ENCODE measurements at regions not wholly inside any gene's neighbourhood (a gene's known extent, or its start where the extent isn't known, plus 50 kb on each side); places are given as distances from the start of the nearest gene placed in this dataset.
A peak's percentile ranks its signal among the peaks of the same experiment; 100 is the strongest.

DNA sequence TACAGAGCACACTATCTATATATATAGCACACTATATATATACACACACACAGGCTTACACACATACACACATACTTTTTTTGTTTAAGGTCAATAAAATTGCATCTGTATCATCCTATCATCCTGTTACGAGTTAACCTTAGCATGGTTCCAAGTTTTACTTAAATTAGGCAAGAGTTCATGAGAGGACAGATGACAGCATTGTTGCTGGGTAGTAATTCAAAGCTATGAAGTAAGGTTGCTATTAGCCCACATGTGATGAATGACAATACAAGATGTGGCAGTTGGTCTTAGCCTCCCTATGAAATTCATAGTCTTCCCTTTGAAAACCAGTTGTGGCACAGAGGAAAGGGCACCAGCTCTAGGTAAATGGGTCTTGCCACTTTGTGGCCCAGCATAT, 438.1 kb downstream of the ACTL7B start:
- peaks cover 0 to under 1% (median 0%) of the 10 kb centered on the region in 4 donors for H3K27me3 ChIP-seq (ENCODE audit: control insufficient read depth in 4 of 4, insufficient read depth in 4 of 4, low read length in 3 of 4)
- H3K4me1 ChIP-seq (ENCODE audit: control insufficient read depth in 4 of 4, insufficient read depth in 4 of 4, low read length in 3 of 4): no peaks in the 10 kb centered on the region
- H3K27ac ChIP-seq (ENCODE audit: low read depth in 1 of 2, low read length in 2 of 2): no peak overlapping the region
- H3K36me3 ChIP-seq (ENCODE audit: control insufficient read depth in 4 of 4, insufficient read depth in 3 of 4, low read depth in 1 of 4, low read length in 3 of 4): no peaks in the 10 kb centered on the region
- TF ChIP-seq ATF3 (IDR thresholded peaks at IDR 0.05): no peak
- DNase-seq (ENCODE audit: low spot score): no peak
- 62% methylated on average over 1 of the region's 1 CpG for WGBS
- H3K4me3 ChIP-seq (ENCODE audit: low read depth in 1 of 3, low read length in 3 of 3): no peak overlapping the region
- H3K9me3 ChIP-seq (ENCODE audit: control insufficient read depth in 4 of 4, low read length in 3 of 4): peaks cover 0 to 2% (median 0%) of the 10 kb centered on the region in 4 donors
- H3K9ac ChIP-seq (ENCODE audit: low read depth in 1 of 2, low read length in 2 of 2): no peak overlapping the region

- Histone ChIP-seq H3K4me1 (ENCODE audit: control insufficient read depth in 4 of 4, insufficient read depth in 4 of 4, low read length in 3 of 4) (no peaks in the 10 kb centered on the region), H3K9ac (ENCODE audit: low read depth in 1 of 2, low read length in 2 of 2) (no peak overlapping the region), H3K4me3 (ENCODE audit: low read depth in 1 of 3, low read length in 3 of 3) (no peak overlapping the region), H3K9me3 (ENCODE audit: control insufficient read depth in 4 of 4, low read length in 3 of 4) (peaks cover 0 to 2% (median 0%) of the 10 kb centered on the region in 4 donors), H3K36me3 (ENCODE audit: control insufficient read depth in 4 of 4, insufficient read depth in 3 of 4, low read depth in 1 of 4, low read length in 3 of 4) (no peaks in the 10 kb centered on the region), H3K27ac (ENCODE audit: low read depth in 1 of 2, low read length in 2 of 2) (no peak overlapping the region), H3K27me3 (ENCODE audit: control insufficient read depth in 4 of 4, insufficient read depth in 4 of 4, low read length in 3 of 4) (peaks cover 0 to 3% (median 0%) of the 10 kb centered on the region in 4 donors)
- 97% methylated on average over 1 of the region's 1 CpG for WGBS
- TF ChIP-seq, protein P1, sequence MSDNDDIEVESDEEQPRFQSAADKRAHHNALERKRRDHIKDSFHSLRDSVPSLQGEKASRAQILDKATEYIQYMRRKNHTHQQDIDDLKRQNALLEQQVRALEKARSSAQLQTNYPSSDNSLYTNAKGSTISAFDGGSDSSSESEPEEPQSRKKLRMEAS (IDR thresholded peaks at IDR 0.05): no peak
- no peak for DNase-seq (ENCODE audit: low spot score)
Measured at GRCh38 chr9:108417312-108417711, 438.5 kb downstream of the ACTL7B start.

- H3K9me3 ChIP-seq (ENCODE audit: control insufficient read depth in 4 of 4, low read length in 3 of 4): peaks cover 0 to 2% (median 0%) of the 10 kb centered on the region in 4 donors
- no peak overlapping the region for H3K27ac ChIP-seq (ENCODE audit: low read depth in 1 of 2, low read length in 2 of 2)
- no peak overlapping the region for H3K4me3 ChIP-seq (ENCODE audit: low read depth in 1 of 3, low read length in 3 of 3)
- H3K27me3 ChIP-seq (ENCODE audit: control insufficient read depth in 4 of 4, insufficient read depth in 4 of 4, low read length in 3 of 4): peaks cover 0 to 3% (median 0%) of the 10 kb centered on the region in 4 donors
- TF ChIP-seq, protein P2, sequence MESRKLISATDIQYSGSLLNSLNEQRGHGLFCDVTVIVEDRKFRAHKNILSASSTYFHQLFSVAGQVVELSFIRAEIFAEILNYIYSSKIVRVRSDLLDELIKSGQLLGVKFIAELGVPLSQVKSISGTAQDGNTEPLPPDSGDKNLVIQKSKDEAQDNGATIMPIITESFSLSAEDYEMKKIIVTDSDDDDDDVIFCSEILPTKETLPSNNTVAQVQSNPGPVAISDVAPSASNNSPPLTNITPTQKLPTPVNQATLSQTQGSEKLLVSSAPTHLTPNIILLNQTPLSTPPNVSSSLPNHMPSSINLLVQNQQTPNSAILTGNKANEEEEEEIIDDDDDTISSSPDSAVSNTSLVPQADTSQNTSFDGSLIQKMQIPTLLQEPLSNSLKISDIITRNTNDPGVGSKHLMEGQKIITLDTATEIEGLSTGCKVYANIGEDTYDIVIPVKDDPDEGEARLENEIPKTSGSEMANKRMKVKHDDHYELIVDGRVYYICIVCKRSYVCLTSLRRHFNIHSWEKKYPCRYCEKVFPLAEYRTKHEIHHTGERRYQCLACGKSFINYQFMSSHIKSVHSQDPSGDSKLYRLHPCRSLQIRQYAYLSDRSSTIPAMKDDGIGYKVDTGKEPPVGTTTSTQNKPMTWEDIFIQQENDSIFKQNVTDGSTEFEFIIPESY (IDR thresholded peaks at IDR 0.05): no peak
- TF ChIP-seq RAD21 (IDR thresholded peaks at IDR 0.05): peak in 1 of 2 donors; percentile 4
- no peaks in the 10 kb centered on the region for H3K4me1 ChIP-seq (ENCODE audit: control insufficient read depth in 4 of 4, insufficient read depth in 4 of 4, low read length in 3 of 4)
- no peak overlapping the region for H3K9ac ChIP-seq (ENCODE audit: low read depth in 1 of 2, low read length in 2 of 2)
- WGBS: 70% methylated on average over 2 of the region's 2 CpGs
- no peak for DNase-seq (ENCODE audit: low spot score)
- no peaks in the 10 kb centered on the region for H3K36me3 ChIP-seq (ENCODE audit: control insufficient read depth in 4 of 4, insufficient read depth in 3 of 4, low read depth in 1 of 4, low read length in 3 of 4)
Measured at GRCh38 chr9:108416324-108416723, 439.5 kb downstream of the ACTL7B start.

DNA sequence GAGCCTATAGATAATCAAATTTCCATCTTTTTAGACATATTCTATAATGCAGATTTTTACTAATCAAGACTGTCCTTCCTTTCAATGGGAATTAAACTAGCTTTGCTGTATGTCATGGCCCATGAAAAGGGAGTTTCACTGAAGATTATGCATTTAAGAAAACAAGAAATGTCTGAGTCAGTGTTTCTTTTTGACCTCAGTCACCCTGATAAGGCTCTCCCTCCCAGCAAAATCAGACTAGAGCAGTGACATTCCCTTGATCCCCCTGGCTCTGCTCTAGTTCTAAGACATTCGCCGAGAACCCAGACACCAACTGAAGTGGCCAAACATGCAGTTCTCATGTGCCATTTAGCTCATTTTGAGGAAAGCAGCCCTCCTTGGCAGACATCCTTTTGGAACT, 442.0 kb downstream of the ACTL7B start:
- Histone ChIP-seq H3K9ac (ENCODE audit: low read depth in 1 of 2, low read length in 2 of 2) (no peak overlapping the region), H3K36me3 (ENCODE audit: control insufficient read depth in 4 of 4, insufficient read depth in 3 of 4, low read depth in 1 of 4, low read length in 3 of 4) (no peaks in the 10 kb centered on the region), H3K9me3 (ENCODE audit: control insufficient read depth in 4 of 4, low read length in 3 of 4) (no peaks in the 10 kb centered on the region), H3K27me3 (ENCODE audit: control insufficient read depth in 4 of 4, insufficient read depth in 4 of 4, low read length in 3 of 4) (peaks cover 0 to 3% (median 0%) of the 10 kb centered on the region in 4 donors), H3K27ac (ENCODE audit: low read depth in 1 of 2, low read length in 2 of 2) (no peak overlapping the region), H3K4me1 (ENCODE audit: control insufficient read depth in 4 of 4, insufficient read depth in 4 of 4, low read length in 3 of 4) (no peaks in the 10 kb centered on the region), H3K4me3 (ENCODE audit: low read depth in 1 of 3, low read length in 3 of 3) (no peak overlapping the region)
- WGBS: 74% methylated on average over 2 of the region's 2 CpGs
- no peak for DNase-seq (ENCODE audit: low spot score)
- no peak for TF ChIP-seq HNF4A (conservative IDR thresholded peaks at IDR 0.05)
- TF ChIP-seq, protein P2 (IDR thresholded peaks at IDR 0.05): no peak
- TF ChIP-seq GABPA (IDR thresholded peaks at IDR 0.05 in 1 of 2, conservative IDR thresholded peaks at IDR 0.05 in 1 of 2): no peak
- TF ChIP-seq REST (IDR thresholded peaks at IDR 0.05): no peak
- no peak for TF ChIP-seq RXRA (IDR thresholded peaks at IDR 0.05)
- no peak for TF ChIP-seq CTCF (IDR thresholded peaks at IDR 0.05; ENCODE audit: low read depth, low read length, missing input control)
- TF ChIP-seq JUND (IDR thresholded peaks at IDR 0.05): no peak
- TF ChIP-seq FOXA2 (IDR thresholded peaks at IDR 0.05): no peak
- no peak for TF ChIP-seq HNF4G (IDR thresholded peaks at IDR 0.05)
- TF ChIP-seq, protein P1 (IDR thresholded peaks at IDR 0.05): no peak
- no peak for TF ChIP-seq RAD21 (IDR thresholded peaks at IDR 0.05)
